ENCODE measurements at regions not wholly inside any gene's neighbourhood (a gene's known extent, or its start where the extent isn't known, plus 50 kb on each side); places are given as distances from the start of the nearest gene placed in this dataset.

DNA sequence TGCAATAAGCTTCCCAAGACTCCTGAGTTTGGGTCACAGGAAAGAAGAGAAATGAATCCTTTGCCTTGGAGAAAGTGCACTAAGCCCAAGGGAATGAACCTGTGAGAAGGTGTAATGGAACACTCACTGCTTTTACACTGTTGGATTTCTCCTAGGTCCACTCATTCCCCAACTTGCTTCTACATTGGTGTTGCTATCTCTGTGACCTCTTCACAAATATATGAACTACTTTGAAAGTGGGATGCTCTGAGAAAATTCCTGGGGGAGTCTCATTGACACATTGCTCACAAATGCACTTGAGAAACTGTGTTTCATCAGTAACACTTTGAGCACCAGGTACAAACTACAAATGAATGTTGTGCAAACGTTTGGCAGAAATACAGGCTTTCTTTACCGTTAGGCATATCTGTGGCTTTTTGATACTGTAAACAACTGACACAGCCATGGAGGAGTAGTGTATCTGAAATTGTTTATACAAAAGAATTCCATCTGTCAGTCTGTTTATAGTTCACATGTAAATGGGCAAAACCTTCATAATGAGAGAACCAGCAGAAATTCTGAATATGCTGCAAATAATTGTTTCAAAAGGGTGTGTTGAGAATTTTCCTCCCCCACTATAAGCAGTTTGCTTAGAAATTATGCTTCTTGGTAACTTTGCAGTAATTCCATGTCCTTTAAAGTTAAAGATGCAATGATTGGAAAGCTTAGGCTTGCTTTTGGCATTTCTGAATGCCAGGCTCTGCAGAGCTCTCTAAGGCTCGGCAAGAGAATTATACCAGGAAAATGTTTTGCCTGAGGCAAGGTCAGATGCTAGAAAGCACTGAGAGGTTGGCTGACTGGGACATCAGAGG, 348.5 kb upstream of the DDHD1 start:
- no peak for FAIRE-seq

DNA sequence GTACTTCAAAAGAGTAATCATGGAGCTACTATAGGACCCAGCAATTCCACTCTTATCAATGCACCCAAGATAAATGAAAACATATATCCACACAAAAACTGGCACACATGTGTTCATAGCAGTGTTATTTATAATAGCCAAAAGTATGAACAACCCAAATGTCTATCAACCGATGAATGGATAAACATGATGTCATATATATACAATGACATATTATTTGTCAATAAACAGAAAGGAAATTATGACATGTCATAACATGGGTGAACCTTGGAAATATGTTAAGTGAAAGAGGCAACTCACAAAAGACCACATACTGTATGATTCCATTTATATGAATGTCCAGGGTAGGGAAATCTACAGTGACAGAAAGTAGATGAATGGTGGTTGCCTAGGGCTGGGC, 347.1 kb upstream of the DDHD1 start:
- FAIRE-seq, result no peak

GRCh38 chr14:53496668-53497067, 343.5 kb upstream of the DDHD1 start:
- FAIRE-seq, result no peak

GRCh38 chr14:53495846-53496343, 342.8 kb upstream of the DDHD1 start:
- no peak for FAIRE-seq

- no peak for FAIRE-seq
Observed at GRCh38 chr14:53494587-53494986, 341.5 kb upstream of the DDHD1 start.

- no peak for FAIRE-seq
Observed at GRCh38 chr14:53493860-53494259, 340.7 kb upstream of the DDHD1 start.

DNA sequence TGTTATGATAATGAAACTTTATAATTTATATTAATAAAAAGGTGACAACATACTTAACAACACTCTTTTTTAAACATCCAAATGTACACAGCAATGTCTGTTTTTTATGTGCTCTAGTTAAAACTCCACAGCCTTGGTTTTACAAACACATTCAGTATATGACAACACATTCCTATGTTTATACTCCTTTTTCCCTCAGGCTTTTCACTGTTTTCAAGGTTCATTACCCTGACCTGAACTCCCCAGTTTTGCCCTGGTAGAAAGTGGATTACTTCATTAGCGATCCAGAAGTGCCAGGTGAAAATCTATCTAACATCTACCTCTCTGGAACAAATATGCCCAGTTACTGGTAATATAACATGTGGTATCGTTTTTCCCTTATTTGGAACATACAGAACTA, 340.2 kb upstream of the DDHD1 start:
- no peak for FAIRE-seq

DNA sequence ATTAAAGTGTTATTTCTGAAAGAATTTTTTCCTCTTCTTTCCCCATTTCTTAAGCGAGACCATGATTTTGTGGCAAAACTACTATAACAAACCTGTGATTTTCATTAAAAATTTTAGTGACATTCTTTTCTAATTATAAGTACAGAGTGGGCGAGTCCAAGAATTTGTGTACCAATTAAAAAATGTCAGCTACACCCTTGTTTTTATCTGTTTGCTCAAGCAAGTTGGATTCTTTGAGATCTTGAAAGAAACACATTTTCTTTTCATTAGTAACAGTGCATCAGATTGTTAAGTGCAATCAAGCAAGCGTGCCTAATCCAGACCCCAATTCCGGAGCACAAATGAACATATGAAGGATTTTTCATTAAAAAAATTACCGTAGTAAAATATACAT, 338.8 kb upstream of the DDHD1 start:
- no peak for FAIRE-seq

DNA sequence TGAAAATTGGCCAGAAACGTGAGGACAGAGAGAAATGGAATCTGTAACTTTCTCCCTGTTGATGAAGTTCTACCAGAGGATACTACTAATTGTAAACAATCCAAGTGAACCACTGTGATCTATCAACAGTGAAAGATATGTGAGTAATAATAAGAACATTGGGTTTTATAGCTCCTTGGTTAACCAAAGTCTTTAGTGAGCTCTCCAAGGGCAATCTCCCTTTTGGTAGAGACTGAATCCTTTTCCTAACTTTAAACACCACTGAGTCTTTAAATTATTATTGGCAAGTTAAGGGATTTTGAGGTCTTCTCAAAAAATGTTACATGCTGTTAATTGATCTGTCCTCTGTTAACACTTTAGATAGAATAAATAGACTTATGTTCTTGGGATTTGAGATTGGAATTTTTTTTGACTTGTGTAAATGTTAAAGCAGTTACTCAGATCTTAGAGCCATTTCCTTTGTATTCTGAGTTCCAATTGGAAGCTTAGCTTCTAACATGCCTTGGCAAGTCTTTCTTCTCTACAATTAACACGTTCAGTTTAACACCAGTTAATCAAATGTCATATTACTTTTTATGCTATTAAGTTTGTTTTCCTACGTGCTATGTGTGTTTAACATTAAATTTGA, 338.2 kb upstream of the DDHD1 start:
- no peak for FAIRE-seq

- FAIRE-seq, result no peak
Observed at GRCh38 chr14:53478174-53478573, 325.1 kb upstream of the DDHD1 start.

- no peak for FAIRE-seq
Observed at GRCh38 chr14:53473480-53473879, 320.4 kb upstream of the DDHD1 start.

GRCh38 chr14:53472306-53472705, 319.2 kb upstream of the DDHD1 start:
- FAIRE-seq, result no peak

- no peak for FAIRE-seq
Observed at GRCh38 chr14:53470351-53471043, 317.4 kb upstream of the DDHD1 start.

GRCh38 chr14:53468876-53469275, 315.8 kb upstream of the DDHD1 start:
- FAIRE-seq, result no peak

DNA sequence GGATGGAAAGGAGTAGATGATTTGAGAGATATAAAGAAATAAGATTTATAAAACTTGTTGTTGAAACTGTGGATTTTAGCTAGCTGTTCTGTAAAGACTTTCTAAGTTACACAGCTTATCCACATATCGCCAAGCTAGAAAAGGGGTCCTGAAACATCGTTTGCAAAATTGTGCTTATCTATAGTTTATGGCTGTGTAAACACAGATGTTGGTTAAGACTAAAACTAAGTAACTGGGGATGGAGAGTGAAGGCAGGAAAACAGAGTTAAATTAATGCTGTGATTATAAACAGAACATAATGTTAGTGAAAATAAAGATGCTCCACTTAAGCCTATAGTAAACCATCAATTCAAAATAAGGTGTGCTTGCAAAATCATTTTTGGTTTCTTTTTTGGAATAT, 311.3 kb upstream of the DDHD1 start:
- FAIRE-seq, result no peak

GRCh38 chr14:53462931-53463778, 310.0 kb upstream of the DDHD1 start:
- no peak for FAIRE-seq

- no peak for FAIRE-seq
Observed at GRCh38 chr14:53461858-53462257, 308.7 kb upstream of the DDHD1 start.

- FAIRE-seq, result no peak
Observed at GRCh38 chr14:53460544-53460943, 307.4 kb upstream of the DDHD1 start.

DNA sequence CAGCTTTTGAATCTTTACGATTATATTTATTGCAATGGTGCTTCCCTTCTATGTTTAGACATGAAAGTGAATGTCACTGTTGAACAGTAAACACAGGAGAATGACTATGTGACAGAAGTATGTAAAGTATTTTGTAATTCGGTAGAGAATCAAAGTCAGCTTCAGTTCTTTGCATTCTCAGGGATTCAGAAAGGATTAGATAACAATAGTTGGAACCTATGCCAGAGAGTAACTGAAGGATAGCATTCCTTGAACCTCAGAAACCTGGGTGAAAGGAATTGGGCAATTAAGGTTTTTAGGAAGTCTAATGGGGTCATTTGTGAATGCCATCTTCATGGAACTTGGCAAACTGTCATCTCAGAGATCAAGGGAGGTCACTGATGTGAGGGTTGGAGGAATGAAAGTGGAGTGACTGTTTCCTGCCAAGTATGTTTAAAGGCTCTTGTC, 305.3 kb upstream of the DDHD1 start:
- FAIRE-seq, result no peak

- FAIRE-seq, result no peak
Observed at GRCh38 chr14:53456931-53457330, 303.8 kb upstream of the DDHD1 start.

GRCh38 chr14:53452005-53452673, 299.0 kb upstream of the DDHD1 start:
- FAIRE-seq, result no peak

DNA sequence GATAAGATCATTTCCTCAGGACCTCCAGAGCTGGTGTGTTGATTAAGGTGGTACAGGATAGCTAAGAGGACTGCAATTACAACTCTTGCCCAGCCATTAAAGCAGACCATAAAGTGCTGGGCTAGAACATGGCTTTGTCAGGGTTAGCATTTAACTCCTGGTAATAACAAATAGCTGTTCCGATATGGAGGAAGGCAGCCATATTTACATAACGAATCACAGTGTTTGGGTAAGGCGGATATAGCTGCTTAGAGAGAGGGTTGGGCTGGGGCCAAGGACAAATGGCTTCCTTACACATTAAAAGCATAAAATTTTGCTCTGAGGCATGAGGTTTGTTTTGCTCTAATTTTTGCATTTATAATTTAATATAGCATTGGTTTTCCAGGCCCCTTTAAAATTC, 297.7 kb upstream of the DDHD1 start:
- FAIRE-seq, result peak; percentile 21
